T47D (cell line): ENCODE measurements at regions not wholly inside any gene's neighbourhood (a gene's known extent, or its start where the extent isn't known, plus 50 kb on each side); places are given as distances from the start of the nearest gene placed in this dataset.
A peak's percentile ranks its signal among the peaks of the same experiment; 100 is the strongest.

ENCODE experiments used
- DNase-seq, 2 experiments: peaks; one replicate each; pipeline versions ENCODE4 v3.0.0 to v3.0.0-alpha.2; 2011 to 2012; ENCODE audit warnings: low read depth in 1 of 2, low spot score in 1 of 2
- JUND ChIP-seq: IDR thresholded peaks from 2 replicates; pipeline ENCODE4 v1.6.1; 2012; ENCODE audit warnings: low read depth
- in situ Hi-C: cut with HindIII; loops from 2 replicates; pipeline ENCODE4 v1.10.0; 2016; ENCODE audit warnings: low sequenced_read_pairs, low pct_unique_long_range_greater_than_20kb

DNA sequence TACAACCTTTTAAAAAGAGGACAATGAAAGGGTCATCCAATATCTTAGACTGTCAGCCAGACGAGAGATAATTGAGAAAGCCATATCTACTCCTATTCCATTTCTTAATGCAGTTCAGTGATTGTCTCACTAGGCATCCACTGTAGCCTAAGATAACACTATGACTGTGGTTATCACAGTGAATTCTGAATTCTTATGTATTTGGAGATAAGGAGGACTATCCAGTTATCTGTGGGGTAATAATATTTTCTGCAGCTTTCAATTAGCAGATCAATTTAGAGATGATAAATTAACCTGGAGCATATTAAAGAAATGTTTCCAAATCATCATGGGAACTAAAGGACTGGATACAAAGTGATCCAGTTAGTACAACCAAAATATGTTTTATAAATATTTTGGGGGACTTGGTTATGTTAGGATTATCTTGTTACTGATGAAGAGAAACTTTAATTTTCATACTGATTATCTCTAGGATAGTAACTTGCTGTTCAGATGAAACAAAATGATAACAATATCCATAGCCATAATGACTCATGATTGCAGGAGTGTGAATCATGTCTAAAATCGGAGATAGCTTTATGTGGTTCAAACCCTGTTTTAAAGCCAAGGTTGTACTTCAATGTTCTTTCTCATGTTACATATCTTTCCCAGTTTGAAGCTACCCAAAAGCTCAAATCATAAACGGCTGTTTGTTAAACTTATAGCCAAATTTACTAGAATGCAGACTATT is 1152.0 kb downstream of the HACE1 start:
- TF ChIP-seq JUND = no peak
- in situ Hi-C loops = no loop called here
- no peak for DNase-seq

DNA sequence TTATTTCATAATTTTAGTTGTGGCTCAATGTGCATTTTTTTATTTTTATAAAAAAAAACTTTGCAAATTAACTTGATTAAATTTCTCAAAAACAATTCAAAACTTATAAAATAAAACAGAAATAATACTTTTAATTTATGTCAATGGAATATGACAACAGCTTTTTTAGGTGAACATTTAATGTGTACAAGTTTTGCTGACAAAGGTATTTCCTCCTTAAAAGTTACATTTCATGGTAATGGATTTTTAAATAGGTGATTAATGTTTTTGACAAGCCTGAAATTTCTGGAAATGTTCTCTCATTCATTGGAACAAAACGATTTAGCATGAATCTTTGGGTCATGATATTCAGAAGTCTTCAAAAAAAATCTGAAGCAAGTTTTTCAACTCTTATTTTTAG is 1160.0 kb downstream of the HACE1 start:
- no peak for DNase-seq
- in situ Hi-C loops = no loop called here

DNA sequence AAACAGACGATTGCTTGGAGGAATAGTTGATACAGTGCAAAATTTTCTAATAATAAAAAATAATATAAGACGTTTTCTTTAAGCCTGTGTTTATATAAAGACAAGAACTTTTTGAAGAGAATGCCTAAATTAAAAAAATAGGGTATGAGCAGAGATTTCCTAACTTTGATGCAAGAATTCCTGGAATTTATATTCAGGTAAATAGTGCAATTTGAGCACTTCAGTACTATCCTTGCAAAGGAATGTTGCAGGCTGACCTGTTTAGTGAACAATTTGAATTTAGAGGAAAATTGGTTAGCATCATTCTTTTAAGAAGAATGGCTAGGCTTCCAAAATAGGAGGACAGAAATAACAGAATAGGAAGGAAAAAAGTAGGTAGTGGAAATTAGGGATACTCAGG is 1172.3 kb downstream of the HACE1 start:
- in situ Hi-C loops = no loop called here
- DNase-seq = peak in 1 of 2 experiments; percentile 5
- TF ChIP-seq JUND = no peak

More for the DNA sequence above, 1160.0 kb downstream of the HACE1 start:
- no peak for TF ChIP-seq JUND

DNA sequence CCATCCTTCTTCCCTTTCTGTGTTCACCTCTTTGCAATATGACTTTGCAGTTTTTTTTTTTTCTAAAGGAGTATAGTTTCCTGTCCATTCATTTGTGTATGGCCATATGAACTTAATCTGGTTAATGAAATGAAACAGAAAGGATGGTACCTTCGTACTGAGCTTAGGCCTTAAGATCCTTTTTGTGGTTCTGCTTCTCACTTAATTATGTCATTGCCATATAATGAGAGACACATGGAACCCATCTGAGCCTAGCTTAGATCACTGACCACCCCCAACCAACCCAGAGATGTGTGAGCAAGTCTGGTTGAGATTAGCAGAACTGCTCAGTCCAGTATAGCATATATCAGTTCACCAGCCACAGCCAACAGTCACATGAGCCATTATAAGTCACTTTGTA is 1179.6 kb downstream of the HACE1 start:
- in situ Hi-C loops = no loop called here
- TF ChIP-seq JUND = no peak
- no peak for DNase-seq

DNA sequence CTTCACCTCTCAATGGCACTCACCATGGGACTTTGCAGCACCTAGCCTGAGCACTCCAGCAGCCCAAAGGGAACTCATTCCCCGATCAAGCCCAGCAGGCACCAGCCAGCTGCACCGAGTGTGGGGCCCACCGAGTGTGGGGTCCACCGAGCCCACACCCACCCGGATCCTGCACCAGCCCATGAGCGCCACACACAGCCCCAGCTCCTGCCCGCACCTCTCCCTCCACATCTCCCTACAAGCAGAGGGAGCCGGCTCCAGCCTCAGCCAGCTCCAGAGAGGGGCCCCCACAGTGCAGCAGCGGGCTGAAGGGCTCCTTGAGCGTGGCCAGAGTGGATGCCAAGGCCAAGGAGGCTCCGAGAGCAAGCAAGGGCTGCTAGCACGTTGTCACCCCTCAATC is 1182.4 kb downstream of the HACE1 start:
- no peak for TF ChIP-seq JUND
- no peak for DNase-seq
- in situ Hi-C loops = no loop called here

DNA sequence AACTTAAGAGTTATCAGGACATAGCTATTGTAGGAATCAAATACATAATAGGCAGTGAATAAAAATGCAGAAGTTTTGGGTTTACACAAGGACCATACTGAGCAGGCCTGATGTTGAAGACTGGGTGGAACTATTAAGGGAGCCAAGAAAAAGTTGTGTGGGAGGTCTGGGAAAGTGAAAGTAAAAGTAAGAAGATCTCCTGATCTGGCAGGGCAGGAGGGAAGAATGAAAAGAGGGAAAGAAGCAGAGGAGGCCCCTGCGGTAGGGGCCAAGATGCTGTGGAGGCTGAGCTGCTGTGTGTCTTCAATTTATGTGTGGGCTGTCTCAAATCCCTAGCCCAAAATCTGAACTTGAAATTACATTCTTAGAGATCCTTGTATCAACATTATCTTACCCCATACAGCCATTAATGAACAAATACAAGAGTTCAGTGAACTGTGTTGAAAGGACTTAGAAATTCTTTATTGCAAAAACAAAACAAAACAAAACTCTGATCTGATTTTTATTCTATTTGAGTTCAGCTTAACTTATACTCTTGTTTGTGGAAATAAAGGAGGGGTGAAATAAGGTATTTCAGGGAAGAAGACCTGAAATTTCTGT is 1183.8 kb downstream of the HACE1 start:
- peak in 1 of 2 experiments; percentile 1 for DNase-seq
- TF ChIP-seq JUND = no peak
- in situ Hi-C loops = no loop called here

DNA sequence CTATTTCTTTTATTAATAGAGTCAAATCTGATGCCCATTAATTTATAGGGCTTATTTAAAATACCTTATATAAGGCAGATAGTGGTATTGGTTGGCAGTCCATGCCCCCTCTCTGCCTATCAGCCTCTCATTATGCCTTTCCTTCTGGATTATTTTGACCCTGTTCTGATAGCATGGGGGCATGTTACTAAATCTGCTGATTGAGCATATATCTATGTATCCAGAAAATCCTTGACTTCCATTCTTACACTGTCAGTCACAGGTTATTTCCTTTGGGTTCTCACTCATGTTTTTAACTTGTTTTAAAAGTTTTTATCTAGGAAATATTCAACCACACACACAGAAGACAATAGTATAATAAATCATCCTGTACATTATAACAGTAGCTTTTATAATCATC is 1184.9 kb downstream of the HACE1 start:
- TF ChIP-seq JUND = no peak
- in situ Hi-C loops = no loop called here
- DNase-seq = no peak

DNA sequence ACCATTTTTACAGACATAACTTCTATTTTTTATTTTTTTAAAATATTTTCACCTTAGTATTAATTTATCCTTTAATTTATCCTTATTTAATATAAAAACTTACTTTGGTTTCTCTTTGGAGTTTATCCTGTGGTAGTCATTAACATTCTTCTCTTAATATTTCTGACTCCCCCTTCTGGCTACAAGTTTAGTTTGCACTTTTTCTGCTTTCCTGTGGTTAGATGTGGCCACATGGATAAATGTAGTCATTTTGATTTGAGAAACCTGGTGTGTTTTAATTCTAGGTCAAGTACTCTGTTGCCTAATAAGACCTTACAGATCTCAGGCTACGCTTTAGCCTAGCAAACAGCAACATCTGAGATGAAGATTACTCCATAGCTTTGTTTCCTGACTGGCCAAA is 1187.5 kb downstream of the HACE1 start:
- TF ChIP-seq JUND = no peak
- peak in 1 of 2 experiments; percentile 36 for DNase-seq
- in situ Hi-C loops = no loop called here

DNA sequence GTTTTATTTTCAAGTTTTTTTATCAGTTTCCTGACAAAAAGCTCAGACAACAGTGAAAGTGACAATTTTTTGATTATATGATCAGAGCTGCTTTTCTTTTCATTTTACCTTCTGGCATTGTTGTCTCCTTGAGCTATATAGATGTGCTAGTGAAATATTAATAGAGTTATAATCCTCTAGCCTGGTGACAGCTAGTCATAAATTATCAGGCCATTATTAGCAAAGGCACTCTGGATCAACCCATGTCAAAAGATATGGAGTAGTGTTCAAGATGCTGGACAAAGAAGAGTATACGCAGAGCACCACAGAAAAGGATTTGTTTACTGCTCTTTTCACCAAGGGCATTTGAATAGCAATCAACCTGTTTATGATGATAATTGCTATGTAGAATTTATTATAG is 1230.1 kb downstream of the HACE1 start:
- in situ Hi-C loops = no loop called here
- DNase-seq = no peak
- TF ChIP-seq JUND = no peak

DNA sequence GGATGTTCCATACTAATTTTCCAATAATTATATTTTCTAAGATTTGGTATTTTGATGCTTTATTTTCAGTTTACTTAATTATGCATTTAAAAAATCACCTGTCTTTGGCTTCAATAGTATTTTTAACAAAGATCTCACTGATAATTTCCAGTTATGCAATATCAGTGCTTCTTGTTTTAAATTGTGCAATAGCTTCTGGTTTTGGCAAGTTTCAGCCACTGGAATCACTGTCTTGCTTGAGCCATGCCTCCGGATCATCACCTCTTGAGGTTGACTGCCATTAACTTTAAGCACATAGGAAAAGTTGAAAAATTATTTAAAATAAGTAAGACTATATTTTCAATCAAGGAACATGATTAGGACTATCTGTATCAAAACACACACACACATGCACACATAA is 1242.1 kb downstream of the HACE1 start:
- TF ChIP-seq JUND = no peak
- in situ Hi-C loops = no loop called here
- no peak for DNase-seq

DNA sequence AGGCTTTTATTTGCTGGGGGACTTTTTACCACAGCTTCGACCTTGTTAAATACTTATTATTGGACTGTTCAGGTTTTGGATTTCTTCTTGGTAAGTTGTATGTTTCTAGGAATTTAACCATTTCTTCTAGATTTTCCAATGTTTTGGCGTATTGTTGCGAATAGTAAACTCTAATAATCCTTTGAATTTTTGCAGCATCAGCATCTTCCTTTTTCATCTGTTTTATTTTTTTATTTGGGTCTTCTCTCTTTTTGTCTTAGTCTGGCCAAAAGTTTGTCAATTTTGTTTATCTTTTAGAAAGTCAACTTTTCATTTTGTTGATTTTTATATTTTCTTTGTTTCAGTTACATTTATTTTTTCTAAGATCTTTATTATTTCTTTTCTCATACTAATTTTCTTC is 1272.0 kb downstream of the HACE1 start:
- in situ Hi-C loops = no loop called here

DNA sequence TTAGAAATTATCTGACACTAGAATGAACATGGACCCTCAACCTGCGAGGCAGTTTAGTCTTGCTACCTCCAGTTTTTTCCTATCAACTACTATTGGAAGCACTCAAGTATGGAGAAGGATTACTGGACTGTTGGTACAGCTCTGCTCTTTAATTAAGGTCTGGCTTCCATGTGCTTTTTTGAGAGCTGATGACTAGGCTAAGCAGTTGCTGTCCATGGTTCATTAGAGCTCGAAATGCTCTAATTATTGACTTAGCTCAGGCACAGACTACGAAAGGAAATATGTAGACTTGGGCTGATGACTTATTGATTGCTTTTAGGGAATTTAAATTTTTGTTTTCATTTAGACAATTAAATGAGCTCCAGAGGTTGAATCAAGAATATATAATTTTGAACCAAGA is 1281.6 kb downstream of the HACE1 start:
- in situ Hi-C loops = no loop called here
- TF ChIP-seq JUND = no peak
- peak in 1 of 2 experiments; percentile 1 for DNase-seq

More for the DNA sequence above, 1272.0 kb downstream of the HACE1 start:
- TF ChIP-seq JUND = no peak
- DNase-seq = no peak

DNA sequence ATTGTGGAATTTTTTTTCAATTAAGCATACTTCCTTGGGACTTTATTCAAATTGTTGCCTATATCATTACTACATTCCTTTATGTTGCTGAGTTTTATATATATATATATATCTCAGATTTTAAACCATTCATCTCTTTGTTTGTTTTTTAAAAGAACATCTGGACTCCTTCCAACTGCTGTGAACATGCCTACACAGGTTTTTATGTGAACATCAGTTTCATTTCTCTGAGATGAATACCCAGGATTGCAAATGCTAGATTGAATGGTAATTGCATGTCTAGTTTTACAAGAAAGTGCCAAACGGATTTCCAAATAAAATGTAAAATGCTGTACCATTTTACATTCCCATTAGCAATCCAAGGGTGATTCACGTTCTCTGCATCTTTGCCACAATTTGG is 1289.3 kb downstream of the HACE1 start:
- TF ChIP-seq JUND = no peak
- in situ Hi-C loops = no loop called here
- DNase-seq = peak in 1 of 2 experiments; percentile 5

DNA sequence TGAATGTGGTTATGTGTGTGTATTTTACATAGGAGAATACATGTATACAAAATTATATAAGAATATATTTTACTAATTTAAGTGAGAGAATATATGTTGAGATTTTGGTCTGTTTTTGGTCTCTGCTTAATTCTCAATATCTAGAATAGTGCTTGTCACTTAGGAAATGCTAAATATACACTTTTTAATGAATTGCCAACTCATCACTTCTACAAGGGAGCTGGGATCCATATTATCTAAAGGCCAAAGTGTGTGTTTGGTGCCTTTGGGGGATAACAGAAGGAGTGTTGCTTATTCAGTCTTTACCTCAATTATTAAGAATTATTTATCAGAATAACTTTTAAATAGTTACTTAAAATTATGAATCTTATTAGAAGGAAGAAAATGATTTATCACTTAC is 1304.8 kb downstream of the HACE1 start:
- in situ Hi-C loops = no loop called here
- no peak for DNase-seq
- TF ChIP-seq JUND = no peak
